ENCODE measurements at regions not wholly inside any gene's neighbourhood (a gene's known extent, or its start where the extent isn't known, plus 50 kb on each side); places are given as distances from the start of the nearest gene placed in this dataset.
"Not testable (repeated sequence)": the region's sequence is repeated elsewhere in the genome, so short reads cannot be mapped to it uniquely, and the experiment has no call there.

DNA sequence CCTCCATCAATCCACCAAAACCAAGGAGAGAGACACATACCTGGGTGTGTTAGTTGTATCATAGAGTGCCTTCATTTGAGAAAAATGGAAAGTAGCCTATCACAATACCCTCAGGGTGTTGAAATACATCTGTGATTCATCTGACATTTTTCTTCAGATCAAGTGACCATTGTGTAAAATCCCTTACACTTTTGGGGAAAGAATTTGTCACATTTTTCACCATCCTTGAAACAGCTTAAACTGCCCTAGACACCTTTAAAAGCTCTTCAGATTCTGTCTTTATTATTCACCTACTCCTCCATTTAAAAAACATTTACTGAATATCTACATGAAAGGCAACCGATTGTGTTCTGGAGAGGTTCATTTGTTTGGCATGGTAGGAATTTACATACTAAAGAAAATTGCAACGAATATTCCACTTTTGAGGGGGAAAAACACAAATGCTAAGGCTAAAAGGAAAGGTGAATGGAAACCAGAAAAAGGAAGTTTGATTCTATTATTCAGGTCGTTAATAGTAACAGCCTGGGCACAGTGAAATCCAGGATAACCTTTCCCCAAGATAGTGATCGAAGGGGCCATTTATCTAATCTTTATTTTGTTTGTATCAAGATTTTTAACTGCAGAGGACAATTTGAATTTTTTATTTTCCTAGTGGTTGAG lies 70.4 kb upstream of the SAMSN1 start:
- Mint-ChIP-seq H3K36me3 (ENCODE audit: unreplicated experiment) (peaks cover 5% of the 10 kb centered on the region), H3K9me3 (ENCODE audit: unreplicated experiment) (no peaks in the 10 kb centered on the region), H3K27me3 (ENCODE audit: unreplicated experiment) (no peaks in the 10 kb centered on the region), H3K4me3 (ENCODE audit: unreplicated experiment) (no peak overlapping the region), H3K4me1 (ENCODE audit: low read depth, unreplicated experiment) (no peaks in the 10 kb centered on the region), H3K27ac (ENCODE audit: unreplicated experiment) (no peak overlapping the region)
- no peak for DNase-seq
- no peak for TF ChIP-seq CTCF (IDR thresholded peaks at IDR 0.05; ENCODE audit: partially characterized antibody, unreplicated experiment)

GRCh38 chr21:14615359-14615974 lies 69.4 kb upstream of the SAMSN1 start:
- Mint-ChIP-seq H3K36me3 (ENCODE audit: unreplicated experiment) (no peaks in the 10 kb centered on the region), H3K27me3 (ENCODE audit: unreplicated experiment) (no peaks in the 10 kb centered on the region), H3K4me3 (ENCODE audit: unreplicated experiment) (no peak overlapping the region), H3K9me3 (ENCODE audit: unreplicated experiment) (peaks cover 2% of the 10 kb centered on the region), H3K27ac (ENCODE audit: unreplicated experiment) (no peak overlapping the region), H3K4me1 (ENCODE audit: low read depth, unreplicated experiment) (no peaks in the 10 kb centered on the region)
- DNase-seq, result no peak
- no peak for TF ChIP-seq CTCF (IDR thresholded peaks at IDR 0.05; ENCODE audit: partially characterized antibody, unreplicated experiment)

DNA sequence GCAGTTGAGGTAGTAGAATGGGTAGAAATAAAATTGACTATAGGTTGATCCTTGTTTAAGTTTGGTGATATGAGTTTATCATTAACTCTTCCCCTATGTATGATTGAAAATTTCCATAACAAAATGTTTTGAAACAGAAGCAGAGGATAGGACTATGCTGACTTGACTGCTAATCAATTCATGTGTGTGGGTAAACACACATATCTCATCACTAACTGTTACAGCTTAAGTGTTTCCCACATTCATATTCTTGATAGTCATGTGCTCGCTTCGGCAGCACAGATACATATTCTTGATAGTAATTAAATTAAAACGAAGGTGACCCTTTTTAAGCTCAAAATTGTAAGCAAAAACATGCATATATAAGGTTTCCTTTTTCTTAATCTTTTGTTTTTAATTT lies 68.2 kb upstream of the SAMSN1 start:
- DNase-seq, result no peak
- no peaks in the 10 kb centered on the region for H3K4me1 Mint-ChIP-seq (ENCODE audit: low read depth, unreplicated experiment)
- H3K27ac Mint-ChIP-seq (ENCODE audit: unreplicated experiment), result no peak overlapping the region
- H3K27me3 Mint-ChIP-seq (ENCODE audit: unreplicated experiment), result no peaks in the 10 kb centered on the region
- H3K9me3 Mint-ChIP-seq (ENCODE audit: unreplicated experiment), result peaks cover 2% of the 10 kb centered on the region
- H3K36me3 Mint-ChIP-seq (ENCODE audit: unreplicated experiment), result no peaks in the 10 kb centered on the region
- no peak for TF ChIP-seq CTCF (IDR thresholded peaks at IDR 0.05; ENCODE audit: partially characterized antibody, unreplicated experiment)
- H3K4me3 Mint-ChIP-seq (ENCODE audit: unreplicated experiment), result no peak overlapping the region

DNA sequence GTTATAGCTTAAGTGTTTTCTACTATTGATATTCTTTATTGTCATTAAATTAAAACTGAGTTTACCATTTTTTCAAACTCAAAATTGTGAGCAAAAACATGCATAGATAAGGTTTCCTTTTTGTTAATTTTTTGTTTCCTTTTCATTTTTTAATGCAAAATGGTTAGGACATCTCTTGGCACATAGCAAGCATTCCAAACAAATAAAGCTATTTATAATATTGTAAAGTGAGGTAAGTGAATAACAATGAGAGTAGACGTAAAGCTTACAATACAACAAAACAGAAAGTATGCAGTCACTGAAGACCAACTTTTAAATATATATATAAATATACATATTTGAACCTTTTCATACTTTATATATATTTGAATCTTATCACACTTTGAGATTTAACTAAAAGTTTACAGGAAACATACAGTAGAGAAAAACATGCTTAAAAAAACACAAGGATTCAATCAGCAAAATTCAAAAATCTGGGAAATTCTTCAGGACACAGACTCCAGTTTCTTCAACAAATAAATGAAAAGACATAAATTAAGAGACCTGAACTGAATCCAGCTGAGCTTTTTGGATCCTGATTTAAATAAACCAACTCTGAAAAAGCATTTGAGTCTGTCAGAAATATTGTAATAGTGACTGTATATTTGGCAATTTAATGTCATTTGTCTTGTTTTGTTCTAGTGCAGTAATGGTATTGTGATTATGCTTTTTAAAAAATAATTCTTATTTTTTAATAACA lies 67.5 kb upstream of the SAMSN1 start:
- Mint-ChIP-seq H3K36me3 (ENCODE audit: unreplicated experiment) (no peaks in the 10 kb centered on the region), H3K27ac (ENCODE audit: unreplicated experiment) (no peak overlapping the region), H3K4me3 (ENCODE audit: unreplicated experiment) (no peak overlapping the region), H3K4me1 (ENCODE audit: low read depth, unreplicated experiment) (no peaks in the 10 kb centered on the region), H3K27me3 (ENCODE audit: unreplicated experiment) (no peaks in the 10 kb centered on the region), H3K9me3 (ENCODE audit: unreplicated experiment) (peaks cover 2% of the 10 kb centered on the region)
- no peak for TF ChIP-seq CTCF (IDR thresholded peaks at IDR 0.05; ENCODE audit: partially characterized antibody, unreplicated experiment)
- DNase-seq, result no peak

GRCh38 chr21:14610119-14610518 lies 64.0 kb upstream of the SAMSN1 start:
- not testable (repeated sequence) for H3K9me3 Mint-ChIP-seq (ENCODE audit: unreplicated experiment); H3K27me3 Mint-ChIP-seq (ENCODE audit: unreplicated experiment); H3K4me3 Mint-ChIP-seq (ENCODE audit: unreplicated experiment); H3K4me1 Mint-ChIP-seq (ENCODE audit: low read depth, unreplicated experiment); H3K27ac Mint-ChIP-seq (ENCODE audit: unreplicated experiment); DNase-seq; H3K36me3 Mint-ChIP-seq (ENCODE audit: unreplicated experiment)
